Body of pancreas (tissue), 4 donors: ENCODE measurements at regions not wholly inside any gene's neighbourhood (a gene's known extent, or its start where the extent isn't known, plus 50 kb on each side); places are given as distances from the start of the nearest gene placed in this dataset.

Source experiments
- CTCF ChIP-seq, 7 experiments: fragments of 450-650 bp in 4 of 7; fragments of 200-600 bp in 3 of 7; sonication (generic) in 3 of 7; IDR thresholded peaks; one replicate each; pipeline ENCODE4 v1.5.1; 2016 to 2019; ENCODE audit warnings: antibody characterized with exemption in 7 of 7
- POLR2A ChIP-seq, 3 donors: fragments of 450-650 bp; IDR thresholded peaks; one replicate each; pipeline ENCODE4 v1.6.1; 2016; ENCODE audit warnings: antibody characterized with exemption in 3 of 3, mild to moderate bottlenecking in 2 of 3

DNA sequence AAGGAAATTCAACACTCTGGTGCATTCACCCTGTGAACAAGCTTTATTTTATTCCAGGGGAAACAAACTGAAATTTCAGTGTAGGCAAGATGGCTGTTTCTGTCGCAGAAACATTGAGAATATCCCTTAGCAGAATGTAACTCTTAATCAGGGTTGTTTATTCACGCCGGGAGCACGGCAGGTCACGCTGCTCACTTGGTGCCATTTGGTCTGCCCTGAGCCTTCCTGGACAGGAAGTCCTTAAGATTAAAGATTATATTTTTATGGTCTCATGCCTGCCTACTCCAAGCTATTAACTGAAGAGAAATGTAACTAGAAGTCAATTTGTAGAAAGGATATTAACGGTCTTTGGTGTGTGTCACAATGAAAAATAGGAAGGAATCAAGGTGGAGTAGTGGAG is 185.3 kb upstream of the ARGLU1 start:
- TF ChIP-seq CTCF (IDR thresholded peaks at IDR 0.05) (no peak), POLR2A (IDR thresholded peaks at IDR 0.05) (no peak)
